ENCODE measurements at regions not wholly inside any gene's neighbourhood (a gene's known extent, or its start where the extent isn't known, plus 50 kb on each side); places are given as distances from the start of the nearest gene placed in this dataset.

- no peak overlapping the region for H4K8ac ChIP-seq (ENCODE audit: extremely low read depth, insufficient read depth, low read length)
- TF ChIP-seq BACH1 (IDR thresholded peaks at IDR 0.05; ENCODE audit: low read length) (no peak), KDM1A (IDR thresholded peaks at IDR 0.05; ENCODE audit: borderline replicate concordance, low read length) (no peak), BRCA1 (IDR thresholded peaks at IDR 0.05; ENCODE audit: low read depth, low read length) (no peak), JUN (IDR thresholded peaks at IDR 0.05; ENCODE audit: low read depth, low read length) (no peak)
- H3K23me2 ChIP-seq (ENCODE audit: low read depth, low read length), result no peaks in the 10 kb centered on the region
- ChIA-PET CTCF (ENCODE audit: partially characterized antibody) (interaction anchor here (1.1 to 1.5 kb wide), 2 partner anchors 20 to 1252 kb away, joined by 3 read pairs; no protein-coding TSS in a partner anchor), POLR2A (ENCODE audit: partially characterized antibody) (no interaction called here)
- no peak overlapping the region for H3K27ac ChIP-seq (ENCODE audit: low read depth, low read length)
- H2BK120ac ChIP-seq (replicated peaks; ENCODE audit: low read depth, low read length), result no peak overlapping the region
- H3K18ac ChIP-seq (ENCODE audit: extremely low read depth, low read length), result no peak overlapping the region
- H3K23ac ChIP-seq (ENCODE audit: insufficient read length), result no peak overlapping the region
- H3K79me1 ChIP-seq (ENCODE audit: low read depth, low read length), result no peaks in the 10 kb centered on the region
- FAIRE-seq (no peak), DNase-seq (ENCODE audit: low read depth in 1 of 2, low spot score in 2 of 2) (no peak)
- no peak overlapping the region for H2BK20ac ChIP-seq (ENCODE audit: low read length)
- 86% methylated on average over 2 of the region's 2 CpGs; no CpG with 5 or more reads in 1 of the 2 experiments for WGBS, 2 experiments (ENCODE audit: extremely low coverage in 1 of 2, insufficient coverage in 1 of 2, insufficient read length in 1 of 2, insufficient replicate concordance in 2 of 2, low coverage in 1 of 2, low lambda C conversion rate in 2 of 2, missing lambda C conversion rate in 1 of 2)
- no peak overlapping the region for H4K5ac ChIP-seq (ENCODE audit: insufficient read length, low read depth, low read length)
- H3K27me3 ChIP-seq (replicated peaks in 1 of 4; ENCODE audit: control insufficient read depth in 3 of 4, extremely low read depth in 1 of 4, insufficient read depth in 3 of 4, low read length in 3 of 4), result no peaks in the 10 kb centered on the region
- H3K9ac ChIP-seq (replicated peaks in 1 of 4; ENCODE audit: extremely low read depth in 1 of 4, low read depth in 3 of 4, low read length in 3 of 4), result no peak overlapping the region
- no peak overlapping the region for H2BK12ac ChIP-seq (ENCODE audit: low read depth, low read length)
- no peak overlapping the region for H2BK5ac ChIP-seq (ENCODE audit: low read depth, low read length)
- H2BK15ac ChIP-seq (ENCODE audit: low read length), result no peak overlapping the region
- H3K9me3 ChIP-seq (ENCODE audit: insufficient read depth in 2 of 2, low read depth in 1 of 2, low read length in 1 of 2), result no peaks in the 10 kb centered on the region
- no peak overlapping the region for H4K91ac ChIP-seq (replicated peaks; ENCODE audit: insufficient read length, low read length)
- H3K79me2 ChIP-seq (ENCODE audit: control insufficient read depth in 1 of 2, insufficient read depth in 2 of 2, low read length in 2 of 2), result no peaks in the 10 kb centered on the region
- H3K4me2 ChIP-seq (ENCODE audit: insufficient read depth in 1 of 2, low read depth in 2 of 2, low read length in 2 of 2), result no peak overlapping the region
- H2AFZ ChIP-seq (ENCODE audit: low read length), result no peak overlapping the region
- H3K4me3 ChIP-seq (ENCODE audit: extremely low read depth in 1 of 4, insufficient read depth in 2 of 4, low read depth in 3 of 4, low read length in 4 of 4), result no peak overlapping the region
- H3K36me3 ChIP-seq (ENCODE audit: control insufficient read depth in 2 of 4, insufficient read depth in 4 of 4, low read length in 3 of 4), result no peaks in the 10 kb centered on the region
- no peaks in the 10 kb centered on the region for H4K20me1 ChIP-seq (replicated peaks in 1 of 2; ENCODE audit: control insufficient read depth in 1 of 2, insufficient read depth in 2 of 2, low read length in 2 of 2)
- no peak overlapping the region for H3K4ac ChIP-seq (replicated peaks; ENCODE audit: insufficient read length, low read depth, low read length)
- H2AK5ac ChIP-seq (ENCODE audit: low read depth, low read length), result no peak overlapping the region
- H3K4me1 ChIP-seq (replicated peaks in 1 of 4; ENCODE audit: control insufficient read depth in 3 of 4, insufficient read depth in 4 of 4, low read length in 3 of 4), result no peaks in the 10 kb centered on the region
- no peak overlapping the region for H3K56ac ChIP-seq (replicated peaks; ENCODE audit: insufficient read length, low read depth, low read length)
- H3K14ac ChIP-seq (ENCODE audit: insufficient read length), result no peak overlapping the region
Observed at GRCh38 chr5:89981021-89981420, 428.5 kb downstream of the CETN3 start.
